Myocyte (in vitro differentiated cells): ENCODE measurements at regions not wholly inside any gene's neighbourhood (a gene's known extent, or its start where the extent isn't known, plus 50 kb on each side); places are given as distances from the start of the nearest gene placed in this dataset.

Experiments used
- DNase-seq: peaks from one replicate; pipeline ENCODE4 v3.0.0-alpha.2; 2012; ENCODE audit warnings: low read depth

- DNase-seq: no peak
These were observed 52.5 kb upstream of the SLC14A2 start for GRCh38 chr18:45562567-45563479.

- DNase-seq: no peak
These were observed 49.9 kb upstream of the SLC14A2 start for GRCh38 chr18:45565280-45565970.
